ENCODE measurements at regions not wholly inside any gene's neighbourhood (a gene's known extent, or its start where the extent isn't known, plus 50 kb on each side); places are given as distances from the start of the nearest gene placed in this dataset.

DNA sequence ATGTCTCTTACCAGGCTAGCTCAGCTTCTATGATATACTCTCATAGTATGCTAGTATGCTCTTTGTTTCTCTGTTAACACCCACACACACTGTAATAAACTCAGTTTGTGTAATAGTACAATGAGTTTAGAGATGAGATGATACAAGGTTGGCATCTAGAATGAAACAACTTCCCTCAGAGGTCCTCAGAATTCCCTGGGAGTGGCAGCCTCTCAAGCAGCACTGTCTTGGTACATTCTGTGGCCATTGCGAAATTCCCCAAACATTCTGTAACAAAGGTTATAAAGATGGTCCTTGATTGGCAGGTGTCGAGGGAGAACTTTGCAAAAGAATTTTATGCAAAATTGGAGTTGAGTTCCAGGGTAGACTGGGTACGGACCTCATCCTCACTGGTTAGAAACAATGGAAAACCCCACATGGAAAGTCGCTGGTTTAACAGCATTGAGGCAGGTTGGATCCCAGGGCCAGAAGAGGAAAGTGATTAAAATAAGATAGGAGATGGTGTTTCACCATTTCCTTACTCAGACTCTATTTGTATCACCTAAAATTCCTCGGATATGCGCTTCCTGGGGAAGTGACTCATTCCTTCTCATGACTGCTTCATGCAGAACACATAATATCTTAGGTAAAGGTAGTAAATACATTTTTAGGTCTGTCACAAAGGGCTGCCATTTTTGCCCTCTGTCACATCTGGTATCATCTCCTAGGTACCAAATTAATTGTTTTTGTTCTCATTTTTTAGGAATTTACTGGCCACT, 657.8 kb downstream of the SORCS1 start:
- intact Hi-C loops (cut with DNase I, micrococcal nuclease): no loop called here
- Histone ChIP-seq H3K4me1 (ENCODE audit: insufficient read depth, low read length) (no peaks in the 10 kb centered on the region), H3K9me3 (ENCODE audit: control insufficient read depth in 1 of 2, insufficient read depth in 1 of 2, low read length in 2 of 2) (peaks cover 0 to 3% of the 10 kb centered on the region in 2 experiments), H3K36me3 (ENCODE audit: insufficient read depth, low read length) (no peaks in the 10 kb centered on the region), H3K27ac (ENCODE audit: low read depth in 1 of 2, low read length in 2 of 2) (no peak overlapping the region), H3K4me3 (ENCODE audit: low read length) (no peak overlapping the region), H3K27me3 (ENCODE audit: control insufficient read depth in 1 of 2, insufficient read depth in 2 of 2, low read length in 2 of 2) (no peaks in the 10 kb centered on the region)
- H3K4me1 Mint-ChIP-seq (ENCODE audit: low read depth): no peaks in the 10 kb centered on the region
- TF ChIP-seq CTCF (IDR thresholded peaks at IDR 0.05): no peak
- no peak for ATAC-seq (ENCODE audit: poor library complexity)
- ChIA-PET CTCF (no interaction called here), POLR2A (no interaction called here)
- no peaks in the 10 kb centered on the region for H3K36me3 Mint-ChIP-seq (ENCODE audit: low read depth)
- no peak overlapping the region for H3K27ac Mint-ChIP-seq
- H3K4me3 Mint-ChIP-seq: no peak overlapping the region
- H3K27me3 Mint-ChIP-seq: no peaks in the 10 kb centered on the region
- H3K9me3 Mint-ChIP-seq: peaks cover 15% of the 10 kb centered on the region
- no peak for DNase-seq

DNA sequence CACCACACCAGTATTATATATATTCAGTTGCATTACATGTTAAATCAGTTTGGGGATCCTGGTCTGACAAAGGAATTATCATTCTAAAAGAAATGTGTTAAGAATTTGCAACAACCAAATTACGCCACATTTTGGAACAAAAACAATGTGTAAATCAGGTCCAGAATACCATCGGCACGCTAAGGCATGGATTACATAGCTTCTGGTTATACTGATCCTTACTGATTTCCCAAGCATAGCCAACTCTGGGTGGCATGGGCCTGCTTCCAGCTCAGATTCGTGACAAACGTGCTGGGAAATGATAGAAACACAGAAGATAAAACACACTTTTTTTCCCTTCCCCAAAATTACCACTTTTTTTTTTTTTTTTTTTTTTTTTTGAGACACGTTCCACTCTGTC, 660.0 kb downstream of the SORCS1 start:
- Histone ChIP-seq H3K27me3 (ENCODE audit: control insufficient read depth in 1 of 2, insufficient read depth in 2 of 2, low read length in 2 of 2) (no peaks in the 10 kb centered on the region), H3K4me3 (ENCODE audit: low read length) (no peak overlapping the region), H3K4me1 (ENCODE audit: insufficient read depth, low read length) (no peaks in the 10 kb centered on the region), H3K36me3 (ENCODE audit: insufficient read depth, low read length) (no peaks in the 10 kb centered on the region), H3K9me3 (ENCODE audit: control insufficient read depth in 1 of 2, insufficient read depth in 1 of 2, low read length in 2 of 2) (peaks cover 0 to 3% of the 10 kb centered on the region in 2 experiments), H3K27ac (ENCODE audit: low read depth in 1 of 2, low read length in 2 of 2) (no peak overlapping the region)
- DNase-seq (no peak), ATAC-seq (ENCODE audit: poor library complexity) (no peak)
- Mint-ChIP-seq H3K36me3 (ENCODE audit: low read depth) (no peaks in the 10 kb centered on the region), H3K4me1 (ENCODE audit: low read depth) (no peaks in the 10 kb centered on the region), H3K27ac (no peak overlapping the region), H3K27me3 (no peaks in the 10 kb centered on the region), H3K4me3 (no peak overlapping the region), H3K9me3 (peaks cover 18% of the 10 kb centered on the region)
- no peak for TF ChIP-seq CTCF (IDR thresholded peaks at IDR 0.05)
- intact Hi-C loops (cut with DNase I, micrococcal nuclease): no loop called here
- POLR2A ChIA-PET: no interaction called here
- CTCF ChIA-PET: no interaction called here

DNA sequence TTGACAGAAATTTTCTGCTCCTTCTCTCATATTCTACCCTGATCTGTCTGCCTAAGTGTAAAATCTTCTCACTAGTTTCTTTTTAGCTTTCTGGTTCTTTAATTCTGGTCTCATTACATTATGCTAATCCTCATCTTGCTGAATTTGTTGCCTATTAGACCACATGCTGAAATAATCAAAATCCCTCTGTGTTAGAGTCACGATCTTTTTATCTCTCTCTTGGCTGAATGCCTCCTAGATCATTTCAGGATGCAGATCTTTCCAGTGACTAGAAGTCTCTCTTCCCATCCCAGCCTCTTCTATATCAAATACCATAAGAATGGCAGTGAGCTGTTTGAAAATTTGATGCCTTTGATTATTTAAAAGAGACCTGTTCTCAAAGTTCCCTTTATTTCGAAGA, 661.9 kb downstream of the SORCS1 start:
- Mint-ChIP-seq H3K27me3 (no peaks in the 10 kb centered on the region), H3K36me3 (ENCODE audit: low read depth) (no peaks in the 10 kb centered on the region), H3K4me3 (no peak overlapping the region), H3K27ac (no peak overlapping the region), H3K9me3 (peaks cover 20% of the 10 kb centered on the region), H3K4me1 (ENCODE audit: low read depth) (no peaks in the 10 kb centered on the region)
- peaks cover 0 to 3% of the 10 kb centered on the region in 2 experiments for H3K9me3 ChIP-seq (ENCODE audit: control insufficient read depth in 1 of 2, insufficient read depth in 1 of 2, low read length in 2 of 2)
- H3K4me1 ChIP-seq (ENCODE audit: insufficient read depth, low read length): no peaks in the 10 kb centered on the region
- DNase-seq (no peak), ATAC-seq (ENCODE audit: poor library complexity) (no peak)
- POLR2A ChIA-PET: no interaction called here
- no peaks in the 10 kb centered on the region for H3K36me3 ChIP-seq (ENCODE audit: insufficient read depth, low read length)
- intact Hi-C loops (cut with DNase I, micrococcal nuclease): no loop called here
- H3K27ac ChIP-seq (ENCODE audit: low read depth in 1 of 2, low read length in 2 of 2): no peak overlapping the region
- H3K4me3 ChIP-seq (ENCODE audit: low read length): no peak overlapping the region
- TF ChIP-seq CTCF (IDR thresholded peaks at IDR 0.05): no peak
- CTCF ChIA-PET: no interaction called here
- no peaks in the 10 kb centered on the region for H3K27me3 ChIP-seq (ENCODE audit: control insufficient read depth in 1 of 2, insufficient read depth in 2 of 2, low read length in 2 of 2)
